ENCODE measurements at regions not wholly inside any gene's neighbourhood (a gene's known extent, or its start where the extent isn't known, plus 50 kb on each side); places are given as distances from the start of the nearest gene placed in this dataset.

DNA sequence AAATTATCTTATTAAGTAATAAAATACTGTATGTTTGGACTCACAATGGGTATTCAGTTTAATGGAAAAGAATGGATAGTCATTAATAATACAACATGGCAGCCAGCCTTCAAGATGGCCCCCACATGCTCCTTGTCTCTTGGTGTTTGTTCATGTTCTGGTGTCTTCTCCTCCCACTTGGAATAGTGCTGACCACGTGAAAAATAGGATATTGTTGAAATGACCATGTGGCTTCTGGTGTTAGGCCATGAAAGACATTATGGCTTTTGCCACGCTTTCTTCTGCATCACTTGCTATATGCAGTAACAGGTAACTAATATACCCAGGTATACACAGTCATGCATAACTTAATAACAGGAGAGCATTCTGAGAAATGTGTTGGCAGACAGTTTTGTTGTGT lies 341.0 kb downstream of the KCNJ2 start:
- TF ChIP-seq POLR2A (IDR thresholded peaks at IDR 0.05; ENCODE audit: low read depth, low read length) (no peak), TAF1 (IDR thresholded peaks at IDR 0.05; ENCODE audit: low read depth, low read length) (no peak)
